ENCODE measurements at regions not wholly inside any gene's neighbourhood (a gene's known extent, or its start where the extent isn't known, plus 50 kb on each side); places are given as distances from the start of the nearest gene placed in this dataset.

GRCh38 chr13:56393549-56393948, 747.2 kb upstream of the PRR20A start:
- 77 to 79% methylated on average over 1 of the region's 1 CpG for WGBS, 2 donors

GRCh38 chr13:56396318-56396717, 744.4 kb upstream of the PRR20A start:
- no peak overlapping the region for H3K27ac ChIP-seq
- WGBS, 2 donors, result 52 to 53% methylated on average over 2 of the region's 2 CpGs

More at GRCh38 chr13:56393549-56393948, 747.2 kb upstream of the PRR20A start:
- intact Hi-C loops (cut with DNase I), result no loop called here
- Histone ChIP-seq H3K36me3 (no peaks in the 10 kb centered on the region), H3K27ac (no peak overlapping the region), H3K27me3 (no peaks in the 10 kb centered on the region), H3K9me3 (no peaks in the 10 kb centered on the region), H3K4me1 (no peaks in the 10 kb centered on the region), H3K4me3 (replicated peaks in 1 of 3) (no peak overlapping the region)
- DNase-seq, result no peak
- TF ChIP-seq POLR2A (IDR thresholded peaks at IDR 0.05) (no peak), CTCF (IDR thresholded peaks at IDR 0.05) (no peak)

GRCh38 chr13:56400774-56401173, 739.9 kb upstream of the PRR20A start:
- Histone ChIP-seq H3K36me3 (no peaks in the 10 kb centered on the region), H3K4me3 (replicated peaks in 1 of 3) (no peak overlapping the region), H3K9me3 (no peaks in the 10 kb centered on the region), H3K27me3 (no peaks in the 10 kb centered on the region), H3K4me1 (no peaks in the 10 kb centered on the region), H3K27ac (no peak overlapping the region)
- intact Hi-C loops (cut with DNase I), result no loop called here
- no peak for DNase-seq
- WGBS, 2 donors, result 83 to 85% methylated on average over 3 of the region's 3 CpGs
- TF ChIP-seq POLR2A (IDR thresholded peaks at IDR 0.05) (no peak), CTCF (IDR thresholded peaks at IDR 0.05) (no peak)

More at GRCh38 chr13:56396318-56396717, 744.4 kb upstream of the PRR20A start:
- Histone ChIP-seq H3K9me3 (no peaks in the 10 kb centered on the region), H3K4me1 (no peaks in the 10 kb centered on the region), H3K4me3 (replicated peaks in 1 of 3) (no peak overlapping the region), H3K27me3 (no peaks in the 10 kb centered on the region), H3K36me3 (no peaks in the 10 kb centered on the region)
- DNase-seq, result no peak
- TF ChIP-seq CTCF (IDR thresholded peaks at IDR 0.05) (no peak), POLR2A (IDR thresholded peaks at IDR 0.05) (no peak)
- intact Hi-C loops (cut with DNase I), result no loop called here

GRCh38 chr13:56412856-56413255, 727.9 kb upstream of the PRR20A start:
- H3K27me3 ChIP-seq, result no peaks in the 10 kb centered on the region
- H3K4me3 ChIP-seq (replicated peaks in 1 of 3), result no peak overlapping the region
- DNase-seq, result no peak
- no peaks in the 10 kb centered on the region for H3K9me3 ChIP-seq
- H3K4me1 ChIP-seq, result no peaks in the 10 kb centered on the region
- no peaks in the 10 kb centered on the region for H3K36me3 ChIP-seq
- intact Hi-C loops (cut with DNase I), result no loop called here
- H3K27ac ChIP-seq, result no peak overlapping the region
- no peak for TF ChIP-seq CTCF (IDR thresholded peaks at IDR 0.05)

GRCh38 chr13:56424246-56424645, 716.5 kb upstream of the PRR20A start:
- intact Hi-C loops (cut with DNase I), result no loop called here
- Histone ChIP-seq H3K4me1 (no peaks in the 10 kb centered on the region), H3K4me3 (replicated peaks in 1 of 3) (no peak overlapping the region), H3K27ac (no peak overlapping the region), H3K9me3 (no peaks in the 10 kb centered on the region), H3K27me3 (no peaks in the 10 kb centered on the region), H3K36me3 (no peaks in the 10 kb centered on the region)
- 64 to 71% methylated on average over 3 of the region's 3 CpGs for whole genome bisulfite sequencing, 2 donors
- TF ChIP-seq CTCF (IDR thresholded peaks at IDR 0.05) (no peak), POLR2A (IDR thresholded peaks at IDR 0.05) (no peak)
- no peak for DNase-seq

All from thyroid gland (tissue), 4 donors.